Neural crest cell (in vitro differentiated cells): ENCODE measurements at regions not wholly inside any gene's neighbourhood (a gene's known extent, or its start where the extent isn't known, plus 50 kb on each side); places are given as distances from the start of the nearest gene placed in this dataset.

Experiments
- DNase-seq: peaks from one replicate; pipeline ENCODE4 v3.0.0; 2021; ENCODE audit warnings: low read depth, mixed read lengths, low spot score
- H3K27ac Mint-ChIP-seq: one replicate; pipeline ENCODE4 v1.8.0; 2021; ENCODE audit warnings: mild to moderate bottlenecking, mixed read lengths; ENCODE audit not compliant: unreplicated experiment
- H3K27me3 Mint-ChIP-seq: 2 replicates; pipeline ENCODE4 v1.8.0; 2021; ENCODE audit warnings: low read depth, mild to moderate bottlenecking, mixed read lengths
- H3K36me3 Mint-ChIP-seq: 2 replicates; pipeline ENCODE4 v1.8.0; 2021; ENCODE audit warnings: low read depth, mild to moderate bottlenecking, mixed read lengths
- H3K4me1 Mint-ChIP-seq: 2 replicates; pipeline ENCODE4 v1.8.0; 2021; ENCODE audit warnings: mixed read lengths
- H3K4me3 Mint-ChIP-seq: one replicate; pipeline ENCODE4 v1.8.0; 2021; ENCODE audit warnings: mild to moderate bottlenecking, mixed read lengths
- H3K9me3 Mint-ChIP-seq: 2 replicates; pipeline ENCODE4 v1.8.0; 2021; ENCODE audit warnings: mixed read lengths
- TF ChIP-seq, protein P1 (sequence below): fragments of 200-600 bp; sonication (generic); conservative IDR thresholded peaks from 2 replicates; pipeline ENCODE4 v1.5.0; 2021; ENCODE audit warnings: antibody characterized with exemption, mild to moderate bottlenecking

DNA sequence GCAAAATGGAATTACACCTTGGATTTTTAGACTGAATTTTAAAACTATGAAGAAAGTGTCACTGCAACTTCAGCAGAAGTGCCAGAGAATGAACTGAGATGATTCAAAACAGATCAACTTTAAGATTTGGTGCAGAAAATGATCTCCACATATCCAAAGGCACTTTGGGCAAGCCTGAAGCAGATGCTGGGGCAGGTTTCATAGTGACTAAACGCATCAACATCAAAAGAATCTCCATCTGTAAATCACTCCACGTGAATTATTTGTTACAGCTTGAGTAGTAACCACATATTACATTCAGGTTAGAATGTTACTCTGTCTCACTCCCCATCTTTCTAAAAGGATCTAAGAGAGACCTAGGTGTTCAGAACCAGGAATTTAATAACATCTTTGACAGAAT lies 329.0 kb upstream of the ESRRG start:
- no peak for DNase-seq
- Mint-ChIP-seq H3K27me3 (no peaks in the 10 kb centered on the region), H3K36me3 (peaks cover 2% of the 10 kb centered on the region), H3K4me3 (no peak overlapping the region), H3K4me1 (peaks cover 3% of the 10 kb centered on the region), H3K27ac (no peak overlapping the region), H3K9me3 (peaks cover 6% of the 10 kb centered on the region)
- TF ChIP-seq, protein P1, sequence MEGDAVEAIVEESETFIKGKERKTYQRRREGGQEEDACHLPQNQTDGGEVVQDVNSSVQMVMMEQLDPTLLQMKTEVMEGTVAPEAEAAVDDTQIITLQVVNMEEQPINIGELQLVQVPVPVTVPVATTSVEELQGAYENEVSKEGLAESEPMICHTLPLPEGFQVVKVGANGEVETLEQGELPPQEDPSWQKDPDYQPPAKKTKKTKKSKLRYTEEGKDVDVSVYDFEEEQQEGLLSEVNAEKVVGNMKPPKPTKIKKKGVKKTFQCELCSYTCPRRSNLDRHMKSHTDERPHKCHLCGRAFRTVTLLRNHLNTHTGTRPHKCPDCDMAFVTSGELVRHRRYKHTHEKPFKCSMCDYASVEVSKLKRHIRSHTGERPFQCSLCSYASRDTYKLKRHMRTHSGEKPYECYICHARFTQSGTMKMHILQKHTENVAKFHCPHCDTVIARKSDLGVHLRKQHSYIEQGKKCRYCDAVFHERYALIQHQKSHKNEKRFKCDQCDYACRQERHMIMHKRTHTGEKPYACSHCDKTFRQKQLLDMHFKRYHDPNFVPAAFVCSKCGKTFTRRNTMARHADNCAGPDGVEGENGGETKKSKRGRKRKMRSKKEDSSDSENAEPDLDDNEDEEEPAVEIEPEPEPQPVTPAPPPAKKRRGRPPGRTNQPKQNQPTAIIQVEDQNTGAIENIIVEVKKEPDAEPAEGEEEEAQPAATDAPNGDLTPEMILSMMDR, result no peak

DNA sequence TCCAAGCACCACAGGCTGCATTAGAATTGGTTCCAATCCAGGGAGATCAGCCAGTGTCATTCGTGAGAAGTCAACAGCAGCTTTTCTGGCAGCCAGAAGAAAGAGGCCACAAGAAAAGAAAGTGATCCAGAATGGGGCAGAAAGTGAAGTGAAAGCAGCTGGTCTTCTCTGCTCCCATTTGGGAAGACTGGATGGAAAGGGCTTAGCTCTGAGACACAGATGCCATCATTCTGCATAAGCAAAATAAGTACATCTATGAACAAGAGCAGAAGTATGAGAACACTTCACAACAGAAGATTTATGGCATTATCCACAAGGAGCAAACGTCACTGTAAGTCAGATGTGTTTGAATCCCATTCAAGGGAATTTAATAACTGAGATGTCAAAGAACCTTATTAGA lies 326.5 kb upstream of the ESRRG start:
- no peak overlapping the region for H3K27ac Mint-ChIP-seq
- peaks cover 2% of the 10 kb centered on the region for H3K36me3 Mint-ChIP-seq
- no peaks in the 10 kb centered on the region for H3K27me3 Mint-ChIP-seq
- peaks cover 3% of the 10 kb centered on the region for H3K4me1 Mint-ChIP-seq
- peaks cover 2% of the 10 kb centered on the region for H3K9me3 Mint-ChIP-seq
- H3K4me3 Mint-ChIP-seq, result no peak overlapping the region
- TF ChIP-seq, protein P1, result no peak
- no peak for DNase-seq

DNA sequence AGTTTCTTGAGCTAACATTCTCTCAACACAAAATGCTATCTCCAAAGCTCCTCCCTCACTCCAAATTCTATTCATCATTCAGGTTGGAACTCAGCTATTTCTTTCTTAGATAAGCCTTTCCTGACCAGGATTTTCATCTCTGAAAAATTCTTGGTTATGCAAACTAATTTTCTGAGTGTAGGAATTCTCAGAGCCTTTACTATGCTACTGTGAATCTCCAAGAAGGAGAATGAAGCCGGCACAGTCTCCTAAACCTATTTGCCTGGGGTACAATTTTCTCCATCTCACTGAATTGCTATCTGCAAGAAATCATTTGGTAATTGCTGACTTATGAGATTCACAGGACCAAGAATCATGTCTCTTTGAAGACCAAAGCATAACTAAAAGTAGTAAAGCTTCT lies 325.9 kb upstream of the ESRRG start:
- Mint-ChIP-seq H3K27me3 (no peaks in the 10 kb centered on the region), H3K36me3 (peaks cover 2% of the 10 kb centered on the region), H3K4me3 (no peak overlapping the region), H3K27ac (no peak overlapping the region), H3K4me1 (peaks cover 3% of the 10 kb centered on the region), H3K9me3 (peaks cover 2% of the 10 kb centered on the region)
- DNase-seq, result no peak
- TF ChIP-seq, protein P1, result no peak

DNA sequence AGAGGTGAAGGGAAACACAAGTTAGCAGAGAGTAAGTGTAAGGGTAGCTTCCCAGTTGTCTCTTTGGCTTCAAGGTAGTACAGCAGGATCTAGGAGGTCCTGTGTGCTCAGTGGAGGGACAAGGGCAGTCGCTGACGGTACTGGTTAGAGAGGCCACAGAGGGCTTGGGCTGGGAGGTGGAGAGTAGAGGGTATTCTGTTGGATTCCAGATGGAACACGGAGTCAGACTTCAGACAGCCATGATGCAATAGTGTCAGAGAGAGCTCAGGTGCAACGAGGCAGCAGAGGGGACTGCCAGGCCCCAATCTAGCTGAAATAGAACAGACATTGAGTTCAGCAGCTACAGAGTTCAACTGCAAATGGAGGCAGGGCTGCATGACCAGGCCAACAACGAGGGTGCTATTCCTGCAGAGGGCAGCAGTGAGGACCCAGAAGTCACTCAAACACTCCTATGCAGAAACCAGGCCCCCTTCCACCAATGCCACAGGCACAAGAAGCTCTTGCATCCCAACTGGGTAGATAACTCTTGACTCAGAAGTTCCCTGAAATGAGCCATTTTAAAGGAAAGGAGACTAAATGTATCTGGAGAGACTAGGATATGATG lies 325.0 kb upstream of the ESRRG start:
- Mint-ChIP-seq H3K4me3 (no peak overlapping the region), H3K9me3 (peaks cover 2% of the 10 kb centered on the region), H3K4me1 (no peaks in the 10 kb centered on the region), H3K36me3 (peaks cover 2% of the 10 kb centered on the region), H3K27me3 (no peaks in the 10 kb centered on the region), H3K27ac (peak overlapping the region; percentile 79)
- peak; percentile 3 for DNase-seq
- TF ChIP-seq, protein P1, result peak; percentile 33

DNA sequence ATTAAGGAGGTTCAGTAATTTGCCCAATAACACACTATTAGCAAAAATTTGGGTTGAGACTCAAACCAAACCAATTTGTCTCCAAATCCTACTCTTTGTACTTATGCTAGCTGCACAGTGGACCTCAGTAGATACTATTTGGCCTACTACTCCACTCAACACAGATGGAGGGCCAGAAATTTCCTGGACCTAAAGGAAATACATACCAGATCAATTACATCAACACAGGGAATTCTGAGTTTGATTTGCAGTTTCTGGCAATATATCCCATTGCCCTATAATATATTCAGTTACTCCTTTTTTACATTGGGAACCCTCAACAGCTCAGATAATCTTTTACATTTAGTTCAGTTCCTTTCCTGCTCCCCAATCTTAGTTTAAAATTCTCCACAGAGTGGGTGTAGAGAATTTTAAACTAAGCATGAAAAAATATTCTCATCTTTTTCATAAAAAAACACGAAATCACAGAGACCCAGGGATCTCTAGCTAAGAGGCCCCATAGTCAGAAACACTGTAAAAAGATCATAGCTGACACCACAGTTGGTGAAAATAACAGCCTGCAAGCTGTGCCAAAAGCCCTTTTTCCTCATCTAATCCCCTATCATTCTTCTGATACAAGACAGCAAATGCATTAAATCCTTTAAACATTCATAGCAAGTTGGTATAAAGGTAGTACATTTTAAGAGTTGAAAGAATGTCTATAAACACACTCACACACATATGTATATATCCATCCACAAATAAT lies 317.7 kb upstream of the ESRRG start:
- no peaks in the 10 kb centered on the region for H3K27me3 Mint-ChIP-seq
- H3K36me3 Mint-ChIP-seq, result peaks cover 7% of the 10 kb centered on the region
- TF ChIP-seq, protein P1, result no peak
- H3K27ac Mint-ChIP-seq, result no peak overlapping the region
- no peaks in the 10 kb centered on the region for H3K4me1 Mint-ChIP-seq
- DNase-seq, result no peak
- H3K9me3 Mint-ChIP-seq, result peaks cover 16% of the 10 kb centered on the region
- no peak overlapping the region for H3K4me3 Mint-ChIP-seq
